Kasumi-1 (cell line): ENCODE measurements at regions not wholly inside any gene's neighbourhood (a gene's known extent, or its start where the extent isn't known, plus 50 kb on each side); places are given as distances from the start of the nearest gene placed in this dataset.

Experiments used
- DNase-seq, 2 experiments: peaks; one replicate each; lab custom pipeline; 2025; lab: John Stamatoyannopoulos, UW

GRCh38 chr6:152905551-152906299 lies 77.1 kb downstream of the FBXO5 start:
- DNase-seq = no peak

GRCh38 chr6:152909241-152909640 lies 73.6 kb downstream of the FBXO5 start:
- DNase-seq = no peak

- DNase-seq = no peak
These were observed 66.8 kb downstream of the FBXO5 start for GRCh38 chr6:152916035-152916434.

GRCh38 chr6:152918991-152919390 lies 63.9 kb downstream of the FBXO5 start:
- DNase-seq = no peak

- no peak for DNase-seq
These were observed 62.8 kb downstream of the FBXO5 start for GRCh38 chr6:152920016-152920415.
